GM12878 (cell line): ENCODE measurements at regions not wholly inside any gene's neighbourhood (a gene's known extent, or its start where the extent isn't known, plus 50 kb on each side); places are given as distances from the start of the nearest gene placed in this dataset.

ENCODE experiments used
- CTCF ChIP-seq, 3 experiments: IDR thresholded peaks in 2 of 3; conservative IDR thresholded peaks in 1 of 3; 2 replicates each; pipeline ENCODE4 v1.5.1; 2011; ENCODE audit warnings: low read depth in 3 of 3, low read length in 3 of 3, mild to moderate bottlenecking in 3 of 3, control low read depth in 2 of 3, moderate library complexity in 2 of 3, inconsistent platforms in 1 of 3, mixed read lengths in 1 of 3; ENCODE audit not compliant: control insufficient read depth in 2 of 3, insufficient read depth in 1 of 3; ENCODE audit errors: extremely low read depth in 1 of 3
- EP300 ChIP-seq, 2 experiments: fragments of 150-350 bp in 1 of 2; IDR thresholded peaks; 2 replicates each; pipeline ENCODE4 v1.6.1; 2011 to 2012; ENCODE audit warnings: low read depth in 2 of 2, low read length in 2 of 2, borderline replicate concordance in 1 of 2, improper control_type of control experiment in 1 of 2, inconsistent platforms in 1 of 2; ENCODE audit not compliant: control insufficient read depth in 1 of 2
- FOS ChIP-seq: IDR thresholded peaks from 3 replicates; pipeline ENCODE4 v1.6.1; 2011; ENCODE audit warnings: borderline replicate concordance; ENCODE audit not compliant: insufficient read length; ENCODE audit errors: extremely low read depth
- MTA2 ChIP-seq: fragments of 450-650 bp; IDR thresholded peaks from 2 replicates; pipeline ENCODE4 v1.6.1; 2016; ENCODE audit warnings: low read depth, mild to moderate bottlenecking, moderate library complexity
- PKNOX1 ChIP-seq: fragments of 450-650 bp; IDR thresholded peaks from 2 replicates; pipeline ENCODE4 v1.6.1; 2016; ENCODE audit warnings: mild to moderate bottlenecking
- POLR2A ChIP-seq: IDR thresholded peaks from 2 replicates; pipeline ENCODE4 v1.6.1; 2011; ENCODE audit warnings: low read depth, mild to moderate bottlenecking, low read length
- POLR2AphosphoS2 ChIP-seq: IDR thresholded peaks from 2 replicates; pipeline ENCODE4 v1.6.1; 2011; ENCODE audit warnings: low read depth, mild to moderate bottlenecking, low read length, improper control_type of control experiment, moderate library complexity
- POLR2AphosphoS5 ChIP-seq: IDR thresholded peaks from 2 replicates; pipeline ENCODE4 v1.6.1; 2011; ENCODE audit warnings: mild to moderate bottlenecking, low read length, inconsistent platforms
- YY1 ChIP-seq: IDR thresholded peaks from 2 replicates; pipeline ENCODE4 v1.6.1; 2011; ENCODE audit warnings: low read depth, mild to moderate bottlenecking, low read length
- TF ChIP-seq, protein P1 (sequence below): IDR thresholded peaks from 2 replicates; pipeline ENCODE4 v1.6.1; 2012; ENCODE audit warnings: low read depth, low read length, improper control_type of control experiment

DNA sequence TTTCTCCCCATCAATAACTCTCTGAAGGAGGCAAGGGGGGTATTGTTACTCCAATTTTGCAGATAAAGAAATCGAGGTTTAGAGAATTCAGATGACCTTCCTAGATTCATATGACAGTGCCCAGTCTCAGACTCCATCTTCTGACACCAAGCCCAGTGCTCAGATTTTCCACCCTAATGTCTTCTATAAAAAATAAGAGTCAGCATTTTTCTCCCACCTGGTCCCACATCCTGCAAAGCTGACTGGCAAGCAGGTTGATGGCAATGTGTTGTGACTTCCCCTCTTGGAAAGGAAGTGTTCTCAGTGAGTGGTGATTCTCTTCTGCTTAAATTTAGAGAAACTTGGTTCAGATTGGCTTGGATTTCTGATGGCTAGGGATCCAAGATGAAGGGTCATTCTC, 129.4 kb downstream of the SOX9 start:
- TF ChIP-seq YY1 (no peak), POLR2A (no peak), POLR2AphosphoS2 (no peak), POLR2AphosphoS5 (no peak), FOS (no peak), CTCF (IDR thresholded peaks at IDR 0.05 in 2 of 3, conservative IDR thresholded peaks at IDR 0.05 in 1 of 3; ENCODE audit: control insufficient read depth in 2 of 3, extremely low read depth in 1 of 3, insufficient read depth in 1 of 3, low read depth in 3 of 3, low read length in 3 of 3) (no peak), EP300 (IDR thresholded peaks at IDR 0.05; ENCODE audit: borderline replicate concordance in 1 of 2, control insufficient read depth in 1 of 2, low read depth in 2 of 2, low read length in 2 of 2) (no peak), MTA2 (no peak), PKNOX1 (no peak)
- TF ChIP-seq, protein P1, sequence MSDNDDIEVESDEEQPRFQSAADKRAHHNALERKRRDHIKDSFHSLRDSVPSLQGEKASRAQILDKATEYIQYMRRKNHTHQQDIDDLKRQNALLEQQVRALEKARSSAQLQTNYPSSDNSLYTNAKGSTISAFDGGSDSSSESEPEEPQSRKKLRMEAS, result no peak
